H1 (cell line): ENCODE measurements at regions not wholly inside any gene's neighbourhood (a gene's known extent, or its start where the extent isn't known, plus 50 kb on each side); places are given as distances from the start of the nearest gene placed in this dataset.

ENCODE experiments used
- TF ChIP-seq, protein P1 (sequence below): fragments of 300-600 bp; sonication (generic); IDR thresholded peaks from 2 replicates; pipeline ENCODE4 v1.7.1; 2012; ENCODE audit warnings: low read length, moderate library complexity, mild to moderate bottlenecking, inconsistent platforms; ENCODE audit not compliant: insufficient replicate concordance

DNA sequence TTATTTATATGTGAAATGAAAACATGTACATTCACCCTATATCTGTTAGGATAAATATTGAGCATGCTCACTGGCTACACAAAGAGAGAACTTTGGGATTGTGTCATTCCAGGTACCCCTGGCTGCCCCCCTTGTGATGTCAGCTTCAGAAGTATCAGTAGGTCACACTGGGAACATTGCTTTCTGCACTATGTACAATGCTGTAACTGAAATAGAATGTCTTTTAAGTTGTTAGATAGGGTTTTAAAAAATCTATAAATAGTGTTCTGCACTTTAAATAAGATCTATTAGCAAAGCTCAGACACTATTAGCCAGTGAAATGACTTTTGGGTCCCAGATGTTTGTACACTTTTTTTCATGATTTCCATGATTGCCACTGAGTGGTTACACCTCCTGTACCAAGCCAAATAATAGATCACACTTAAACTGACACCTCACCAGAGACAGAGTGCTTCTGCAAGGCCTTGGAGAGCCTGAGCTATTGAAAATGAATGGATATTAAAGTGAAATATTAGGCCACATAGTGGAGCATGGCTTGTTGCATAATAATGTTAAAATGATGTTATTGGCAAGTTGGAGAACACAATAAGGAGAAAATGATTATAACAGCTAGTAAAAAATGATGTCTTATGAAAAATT is 297.0 kb upstream of the NXPH2 start (continued):
- TF ChIP-seq, protein P1, sequence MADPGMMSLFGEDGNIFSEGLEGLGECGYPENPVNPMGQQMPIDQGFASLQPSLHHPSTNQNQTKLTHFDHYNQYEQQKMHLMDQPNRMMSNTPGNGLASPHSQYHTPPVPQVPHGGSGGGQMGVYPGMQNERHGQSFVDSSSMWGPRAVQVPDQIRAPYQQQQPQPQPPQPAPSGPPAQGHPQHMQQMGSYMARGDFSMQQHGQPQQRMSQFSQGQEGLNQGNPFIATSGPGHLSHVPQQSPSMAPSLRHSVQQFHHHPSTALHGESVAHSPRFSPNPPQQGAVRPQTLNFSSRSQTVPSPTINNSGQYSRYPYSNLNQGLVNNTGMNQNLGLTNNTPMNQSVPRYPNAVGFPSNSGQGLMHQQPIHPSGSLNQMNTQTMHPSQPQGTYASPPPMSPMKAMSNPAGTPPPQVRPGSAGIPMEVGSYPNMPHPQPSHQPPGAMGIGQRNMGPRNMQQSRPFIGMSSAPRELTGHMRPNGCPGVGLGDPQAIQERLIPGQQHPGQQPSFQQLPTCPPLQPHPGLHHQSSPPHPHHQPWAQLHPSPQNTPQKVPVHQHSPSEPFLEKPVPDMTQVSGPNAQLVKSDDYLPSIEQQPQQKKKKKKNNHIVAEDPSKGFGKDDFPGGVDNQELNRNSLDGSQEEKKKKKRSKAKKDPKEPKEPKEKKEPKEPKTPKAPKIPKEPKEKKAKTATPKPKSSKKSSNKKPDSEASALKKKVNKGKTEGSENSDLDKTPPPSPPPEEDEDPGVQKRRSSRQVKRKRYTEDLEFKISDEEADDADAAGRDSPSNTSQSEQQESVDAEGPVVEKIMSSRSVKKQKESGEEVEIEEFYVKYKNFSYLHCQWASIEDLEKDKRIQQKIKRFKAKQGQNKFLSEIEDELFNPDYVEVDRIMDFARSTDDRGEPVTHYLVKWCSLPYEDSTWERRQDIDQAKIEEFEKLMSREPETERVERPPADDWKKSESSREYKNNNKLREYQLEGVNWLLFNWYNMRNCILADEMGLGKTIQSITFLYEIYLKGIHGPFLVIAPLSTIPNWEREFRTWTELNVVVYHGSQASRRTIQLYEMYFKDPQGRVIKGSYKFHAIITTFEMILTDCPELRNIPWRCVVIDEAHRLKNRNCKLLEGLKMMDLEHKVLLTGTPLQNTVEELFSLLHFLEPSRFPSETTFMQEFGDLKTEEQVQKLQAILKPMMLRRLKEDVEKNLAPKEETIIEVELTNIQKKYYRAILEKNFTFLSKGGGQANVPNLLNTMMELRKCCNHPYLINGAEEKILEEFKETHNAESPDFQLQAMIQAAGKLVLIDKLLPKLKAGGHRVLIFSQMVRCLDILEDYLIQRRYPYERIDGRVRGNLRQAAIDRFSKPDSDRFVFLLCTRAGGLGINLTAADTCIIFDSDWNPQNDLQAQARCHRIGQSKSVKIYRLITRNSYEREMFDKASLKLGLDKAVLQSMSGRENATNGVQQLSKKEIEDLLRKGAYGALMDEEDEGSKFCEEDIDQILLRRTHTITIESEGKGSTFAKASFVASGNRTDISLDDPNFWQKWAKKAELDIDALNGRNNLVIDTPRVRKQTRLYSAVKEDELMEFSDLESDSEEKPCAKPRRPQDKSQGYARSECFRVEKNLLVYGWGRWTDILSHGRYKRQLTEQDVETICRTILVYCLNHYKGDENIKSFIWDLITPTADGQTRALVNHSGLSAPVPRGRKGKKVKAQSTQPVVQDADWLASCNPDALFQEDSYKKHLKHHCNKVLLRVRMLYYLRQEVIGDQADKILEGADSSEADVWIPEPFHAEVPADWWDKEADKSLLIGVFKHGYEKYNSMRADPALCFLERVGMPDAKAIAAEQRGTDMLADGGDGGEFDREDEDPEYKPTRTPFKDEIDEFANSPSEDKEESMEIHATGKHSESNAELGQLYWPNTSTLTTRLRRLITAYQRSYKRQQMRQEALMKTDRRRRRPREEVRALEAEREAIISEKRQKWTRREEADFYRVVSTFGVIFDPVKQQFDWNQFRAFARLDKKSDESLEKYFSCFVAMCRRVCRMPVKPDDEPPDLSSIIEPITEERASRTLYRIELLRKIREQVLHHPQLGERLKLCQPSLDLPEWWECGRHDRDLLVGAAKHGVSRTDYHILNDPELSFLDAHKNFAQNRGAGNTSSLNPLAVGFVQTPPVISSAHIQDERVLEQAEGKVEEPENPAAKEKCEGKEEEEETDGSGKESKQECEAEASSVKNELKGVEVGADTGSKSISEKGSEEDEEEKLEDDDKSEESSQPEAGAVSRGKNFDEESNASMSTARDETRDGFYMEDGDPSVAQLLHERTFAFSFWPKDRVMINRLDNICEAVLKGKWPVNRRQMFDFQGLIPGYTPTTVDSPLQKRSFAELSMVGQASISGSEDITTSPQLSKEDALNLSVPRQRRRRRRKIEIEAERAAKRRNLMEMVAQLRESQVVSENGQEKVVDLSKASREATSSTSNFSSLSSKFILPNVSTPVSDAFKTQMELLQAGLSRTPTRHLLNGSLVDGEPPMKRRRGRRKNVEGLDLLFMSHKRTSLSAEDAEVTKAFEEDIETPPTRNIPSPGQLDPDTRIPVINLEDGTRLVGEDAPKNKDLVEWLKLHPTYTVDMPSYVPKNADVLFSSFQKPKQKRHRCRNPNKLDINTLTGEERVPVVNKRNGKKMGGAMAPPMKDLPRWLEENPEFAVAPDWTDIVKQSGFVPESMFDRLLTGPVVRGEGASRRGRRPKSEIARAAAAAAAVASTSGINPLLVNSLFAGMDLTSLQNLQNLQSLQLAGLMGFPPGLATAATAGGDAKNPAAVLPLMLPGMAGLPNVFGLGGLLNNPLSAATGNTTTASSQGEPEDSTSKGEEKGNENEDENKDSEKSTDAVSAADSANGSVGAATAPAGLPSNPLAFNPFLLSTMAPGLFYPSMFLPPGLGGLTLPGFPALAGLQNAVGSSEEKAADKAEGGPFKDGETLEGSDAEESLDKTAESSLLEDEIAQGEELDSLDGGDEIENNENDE = no peak
